ENCODE measurements at regions not wholly inside any gene's neighbourhood (a gene's known extent, or its start where the extent isn't known, plus 50 kb on each side); places are given as distances from the start of the nearest gene placed in this dataset.

DNA sequence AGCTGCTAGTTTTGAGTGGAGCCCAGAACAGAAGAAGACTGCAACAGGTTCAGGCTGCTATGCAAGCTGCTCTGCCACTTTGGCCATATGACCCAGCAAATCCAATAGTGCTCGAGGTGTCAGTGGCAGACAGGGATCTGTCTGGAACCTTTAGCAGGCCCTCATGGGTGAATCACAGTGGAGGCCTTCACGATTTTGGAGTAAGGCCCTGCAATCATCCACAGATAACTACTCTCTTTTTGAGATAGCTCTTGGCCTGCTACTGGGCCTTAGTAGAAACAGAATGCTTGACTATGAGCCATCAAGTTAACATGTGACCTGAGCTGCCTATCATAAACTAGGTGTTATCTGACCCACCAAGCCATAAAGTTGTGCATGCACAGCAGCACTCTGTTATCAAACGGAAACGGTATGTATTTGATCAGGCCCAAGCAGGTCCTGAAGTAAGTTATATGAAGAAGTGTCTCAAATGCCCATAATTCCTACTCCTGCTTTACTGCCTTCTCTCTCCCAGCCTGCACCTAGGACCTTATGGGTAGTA, 116.9 kb upstream of the CCDC196 start:
- peaks cover 3% of the 10 kb centered on the region for H3K27me3 ChIP-seq
- TF ChIP-seq EP300 (IDR thresholded peaks at IDR 0.05), result no peak
- no peak for TF ChIP-seq POLR2A (IDR thresholded peaks at IDR 0.05)
- no peak for TF ChIP-seq POLR2AphosphoS5 (IDR thresholded peaks at IDR 0.05)
- TF ChIP-seq, protein P1, sequence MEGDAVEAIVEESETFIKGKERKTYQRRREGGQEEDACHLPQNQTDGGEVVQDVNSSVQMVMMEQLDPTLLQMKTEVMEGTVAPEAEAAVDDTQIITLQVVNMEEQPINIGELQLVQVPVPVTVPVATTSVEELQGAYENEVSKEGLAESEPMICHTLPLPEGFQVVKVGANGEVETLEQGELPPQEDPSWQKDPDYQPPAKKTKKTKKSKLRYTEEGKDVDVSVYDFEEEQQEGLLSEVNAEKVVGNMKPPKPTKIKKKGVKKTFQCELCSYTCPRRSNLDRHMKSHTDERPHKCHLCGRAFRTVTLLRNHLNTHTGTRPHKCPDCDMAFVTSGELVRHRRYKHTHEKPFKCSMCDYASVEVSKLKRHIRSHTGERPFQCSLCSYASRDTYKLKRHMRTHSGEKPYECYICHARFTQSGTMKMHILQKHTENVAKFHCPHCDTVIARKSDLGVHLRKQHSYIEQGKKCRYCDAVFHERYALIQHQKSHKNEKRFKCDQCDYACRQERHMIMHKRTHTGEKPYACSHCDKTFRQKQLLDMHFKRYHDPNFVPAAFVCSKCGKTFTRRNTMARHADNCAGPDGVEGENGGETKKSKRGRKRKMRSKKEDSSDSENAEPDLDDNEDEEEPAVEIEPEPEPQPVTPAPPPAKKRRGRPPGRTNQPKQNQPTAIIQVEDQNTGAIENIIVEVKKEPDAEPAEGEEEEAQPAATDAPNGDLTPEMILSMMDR (IDR thresholded peaks at IDR 0.05), result no peak
- no peaks in the 10 kb centered on the region for H3K4me1 ChIP-seq
- no peaks in the 10 kb centered on the region for H3K36me3 ChIP-seq
- ATAC-seq, result no peak
- no peak overlapping the region for H3K27ac ChIP-seq
- WGBS, 2 donors (ENCODE audit: low coverage in 1 of 2), result 95 to 100% methylated on average over 2 of the region's 4 CpGs
- no peak overlapping the region for H3K4me3 ChIP-seq
- H3K9me3 ChIP-seq, result no peaks in the 10 kb centered on the region

DNA sequence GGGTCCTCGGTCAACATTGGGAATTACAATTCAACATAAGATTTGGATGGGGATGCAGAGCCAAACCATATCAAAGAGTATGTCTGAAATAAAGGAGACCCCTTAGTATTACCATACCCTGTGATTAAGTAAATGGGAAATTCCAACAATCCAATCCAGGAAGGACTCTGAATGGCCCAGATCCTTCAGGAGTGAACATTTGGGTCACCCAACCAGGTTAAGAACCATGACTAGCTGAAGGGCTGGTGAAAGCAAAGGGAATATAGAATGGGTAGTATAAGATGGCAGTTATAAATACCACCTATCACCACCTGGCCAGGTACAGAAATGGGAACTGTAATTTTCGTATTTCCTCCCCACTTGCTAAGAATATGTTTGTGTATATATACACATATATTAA, 114.4 kb upstream of the CCDC196 start:
- TF ChIP-seq, protein P1 (IDR thresholded peaks at IDR 0.05), result no peak
- TF ChIP-seq EP300 (IDR thresholded peaks at IDR 0.05), result no peak
- no peak for TF ChIP-seq POLR2AphosphoS5 (IDR thresholded peaks at IDR 0.05)
- TF ChIP-seq POLR2A (IDR thresholded peaks at IDR 0.05), result no peak
- no peaks in the 10 kb centered on the region for H3K36me3 ChIP-seq
- no peak overlapping the region for H3K27ac ChIP-seq
- H3K4me3 ChIP-seq, result no peak overlapping the region
- H3K9me3 ChIP-seq, result no peaks in the 10 kb centered on the region
- H3K4me1 ChIP-seq, result no peaks in the 10 kb centered on the region
- WGBS, 2 donors (ENCODE audit: low coverage in 1 of 2), result 87 to 88% methylated on average over 2 of the region's 2 CpGs
- ATAC-seq, result no peak
- H3K27me3 ChIP-seq, result no peaks in the 10 kb centered on the region

DNA sequence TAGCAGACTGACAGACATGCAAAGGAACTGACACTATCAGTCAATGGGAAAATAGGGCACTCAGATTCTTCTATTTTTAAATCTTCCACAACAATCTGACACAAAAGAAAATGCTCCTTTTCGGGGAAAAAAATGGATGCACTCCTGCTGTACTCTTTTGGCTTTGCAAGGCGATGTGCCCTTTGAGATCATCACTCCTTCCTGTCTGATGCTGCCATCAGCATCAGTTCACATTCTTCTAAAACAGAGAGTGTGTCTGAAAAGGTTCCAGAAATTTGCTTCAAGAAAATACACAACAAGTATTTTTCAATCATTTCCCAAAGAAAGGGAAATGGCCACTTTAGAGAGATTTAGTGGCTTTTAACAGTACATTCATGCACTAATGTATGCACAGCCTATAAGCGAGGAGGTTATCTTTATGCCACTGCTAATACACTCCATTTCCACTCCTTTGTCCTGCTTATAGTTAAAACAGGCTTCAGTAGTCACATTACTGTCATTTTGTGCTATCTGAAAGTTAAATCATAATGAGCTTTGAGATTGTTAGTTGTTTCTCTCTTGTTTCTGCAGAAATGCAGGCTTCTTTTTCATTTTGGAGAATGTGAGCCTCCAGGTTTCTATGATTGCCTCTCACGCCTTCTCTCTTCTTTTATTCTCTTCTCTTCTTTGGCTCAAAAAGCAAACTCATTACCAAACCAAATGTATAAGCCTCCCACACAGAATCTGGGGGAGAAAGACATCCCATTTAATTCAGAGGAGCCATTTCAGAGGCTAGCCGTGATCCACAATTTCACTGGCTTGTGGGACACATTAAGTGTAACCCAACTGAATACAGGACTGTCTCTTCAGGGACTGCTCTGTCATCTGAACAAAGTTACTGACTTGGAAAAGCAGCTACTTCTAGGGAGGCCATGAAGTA, 110.9 kb upstream of the CCDC196 start:
- 75 to 77% methylated on average over 5 of the region's 5 CpGs for WGBS, 2 donors (ENCODE audit: low coverage in 1 of 2)
- no peak overlapping the region for H3K4me3 ChIP-seq
- no peaks in the 10 kb centered on the region for H3K9me3 ChIP-seq
- no peaks in the 10 kb centered on the region for H3K36me3 ChIP-seq
- no peaks in the 10 kb centered on the region for H3K27me3 ChIP-seq
- peaks cover 0 to 11% (median 0%) of the 10 kb centered on the region in 3 donors for H3K4me1 ChIP-seq
- ATAC-seq, result no peak
- H3K27ac ChIP-seq, result no peak overlapping the region
- TF ChIP-seq EP300 (IDR thresholded peaks at IDR 0.05), result no peak
- no peak for TF ChIP-seq POLR2AphosphoS5 (IDR thresholded peaks at IDR 0.05)
- no peak for TF ChIP-seq POLR2A (IDR thresholded peaks at IDR 0.05)
- TF ChIP-seq, protein P1 (IDR thresholded peaks at IDR 0.05), result no peak

DNA sequence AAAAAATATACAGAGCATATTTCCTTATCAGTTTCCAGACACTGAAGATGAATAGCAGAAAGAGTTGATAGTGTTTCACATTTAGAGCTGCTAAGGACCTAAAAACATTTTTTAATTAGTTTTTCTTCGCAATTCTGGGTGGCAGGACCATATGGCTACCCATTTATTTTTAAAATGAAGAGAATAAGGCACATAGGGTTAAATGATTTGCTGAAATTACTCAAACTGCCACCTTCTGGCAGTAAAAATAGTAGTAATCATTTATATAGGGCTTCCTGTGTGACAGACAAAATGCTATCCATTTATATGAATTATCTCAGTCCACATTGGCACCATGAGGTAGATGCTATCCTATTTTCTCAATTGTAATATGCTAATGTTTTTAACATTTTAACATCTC, 108.6 kb upstream of the CCDC196 start:
- no peak overlapping the region for H3K4me3 ChIP-seq
- no peaks in the 10 kb centered on the region for H3K27me3 ChIP-seq
- no peak overlapping the region for H3K27ac ChIP-seq
- H3K4me1 ChIP-seq, result peaks cover 0 to 12% (median 0%) of the 10 kb centered on the region in 3 donors
- TF ChIP-seq, protein P1 (IDR thresholded peaks at IDR 0.05), result no peak
- TF ChIP-seq EP300 (IDR thresholded peaks at IDR 0.05) (no peak), POLR2AphosphoS5 (IDR thresholded peaks at IDR 0.05) (no peak), POLR2A (IDR thresholded peaks at IDR 0.05) (no peak)
- H3K9me3 ChIP-seq, result no peaks in the 10 kb centered on the region
- 45 to 68% methylated on average over 1 of the region's 1 CpG for WGBS, 2 donors (ENCODE audit: low coverage in 1 of 2)
- no peaks in the 10 kb centered on the region for H3K36me3 ChIP-seq
- ATAC-seq, result no peak
